ENCODE measurements at regions not wholly inside any gene's neighbourhood (a gene's known extent, or its start where the extent isn't known, plus 50 kb on each side); places are given as distances from the start of the nearest gene placed in this dataset.

GRCh38 chr6:156451088-156451487, 326.1 kb upstream of the ARID1B start:
- no peaks in the 10 kb centered on the region for H3K27me3 ChIP-seq
- no peak for ATAC-seq (ENCODE audit: low FRiP score in 2 of 2)
- TF ChIP-seq POLR2A (IDR thresholded peaks at IDR 0.05) (no peak), EP300 (IDR thresholded peaks at IDR 0.05) (no peak), POLR2AphosphoS5 (IDR thresholded peaks at IDR 0.05) (no peak), CTCF (IDR thresholded peaks at IDR 0.05) (no peak)
- H3K9me3 ChIP-seq = no peaks in the 10 kb centered on the region
- no peak overlapping the region for H3K27ac ChIP-seq
- H3K36me3 ChIP-seq = no peaks in the 10 kb centered on the region
- H3K4me1 ChIP-seq = peaks cover 0 to 5% (median 2%) of the 10 kb centered on the region in 4 donors
- WGBS, 2 donors = 89 to 91% methylated on average over 5 of the region's 5 CpGs
- DNase-seq = no peak
- no peak overlapping the region for H3K4me3 ChIP-seq

- Histone ChIP-seq H3K4me3 (no peak overlapping the region), H3K27ac (no peak overlapping the region), H3K4me1 (peaks cover 0 to 5% (median 2%) of the 10 kb centered on the region in 4 donors), H3K9me3 (no peaks in the 10 kb centered on the region), H3K36me3 (no peaks in the 10 kb centered on the region), H3K27me3 (no peaks in the 10 kb centered on the region)
- no peak for ATAC-seq (ENCODE audit: low FRiP score in 2 of 2)
- DNase-seq = no peak
- TF ChIP-seq POLR2AphosphoS5 (IDR thresholded peaks at IDR 0.05) = no peak
- no peak for TF ChIP-seq POLR2A (IDR thresholded peaks at IDR 0.05)
- TF ChIP-seq EP300 (IDR thresholded peaks at IDR 0.05) = no peak
- TF ChIP-seq CTCF (IDR thresholded peaks at IDR 0.05) = no peak
These were observed 326.8 kb upstream of the ARID1B start for GRCh38 chr6:156450421-156450820.

GRCh38 chr6:156449569-156449968, 327.6 kb upstream of the ARID1B start:
- TF ChIP-seq CTCF (IDR thresholded peaks at IDR 0.05) = no peak
- no peak for TF ChIP-seq POLR2A (IDR thresholded peaks at IDR 0.05)
- TF ChIP-seq POLR2AphosphoS5 (IDR thresholded peaks at IDR 0.05) = no peak
- TF ChIP-seq EP300 (IDR thresholded peaks at IDR 0.05) = no peak
- ATAC-seq (ENCODE audit: low FRiP score in 2 of 2) (no peak), DNase-seq (no peak)
- Histone ChIP-seq H3K27ac (no peak overlapping the region), H3K36me3 (no peaks in the 10 kb centered on the region), H3K4me3 (no peak overlapping the region), H3K27me3 (no peaks in the 10 kb centered on the region), H3K9me3 (no peaks in the 10 kb centered on the region), H3K4me1 (peaks cover 0 to 5% (median 2%) of the 10 kb centered on the region in 4 donors)
- WGBS, 2 donors = 74 to 80% methylated on average over 3 of the region's 3 CpGs

GRCh38 chr6:156449128-156449527, 328.1 kb upstream of the ARID1B start:
- Histone ChIP-seq H3K36me3 (no peaks in the 10 kb centered on the region), H3K9me3 (no peaks in the 10 kb centered on the region), H3K27ac (no peak overlapping the region), H3K4me1 (peaks cover 0 to 5% (median 2%) of the 10 kb centered on the region in 4 donors), H3K27me3 (no peaks in the 10 kb centered on the region), H3K4me3 (no peak overlapping the region)
- WGBS, 2 donors = 65 to 67% methylated on average over 4 of the region's 4 CpGs
- DNase-seq = peak in 1 of 2 donors; percentile 26
- no peak for TF ChIP-seq POLR2A (IDR thresholded peaks at IDR 0.05)
- no peak for TF ChIP-seq CTCF (IDR thresholded peaks at IDR 0.05)
- TF ChIP-seq POLR2AphosphoS5 (IDR thresholded peaks at IDR 0.05) = no peak
- no peak for TF ChIP-seq EP300 (IDR thresholded peaks at IDR 0.05)
- no peak for ATAC-seq (ENCODE audit: low FRiP score in 2 of 2)

- Histone ChIP-seq H3K4me1 (peaks cover 0 to 5% (median 2%) of the 10 kb centered on the region in 4 donors), H3K36me3 (no peaks in the 10 kb centered on the region), H3K27me3 (no peaks in the 10 kb centered on the region), H3K27ac (no peak overlapping the region), H3K9me3 (no peaks in the 10 kb centered on the region), H3K4me3 (no peak overlapping the region)
- TF ChIP-seq POLR2A (IDR thresholded peaks at IDR 0.05) = no peak
- no peak for TF ChIP-seq CTCF (IDR thresholded peaks at IDR 0.05)
- no peak for TF ChIP-seq POLR2AphosphoS5 (IDR thresholded peaks at IDR 0.05)
- TF ChIP-seq EP300 (IDR thresholded peaks at IDR 0.05) = no peak
- DNase-seq = no peak
- no peak for ATAC-seq (ENCODE audit: low FRiP score in 2 of 2)
- 94 to 100% methylated on average over 1 of the region's 1 CpG for WGBS, 2 donors
These were observed 328.6 kb upstream of the ARID1B start for GRCh38 chr6:156448579-156448978.

Measured in upper lobe of left lung (tissue), 6 donors.